H9 (cell line): ENCODE measurements at regions not wholly inside any gene's neighbourhood (a gene's known extent, or its start where the extent isn't known, plus 50 kb on each side); places are given as distances from the start of the nearest gene placed in this dataset.

Experiments used
- DNase-seq: peaks from one replicate; pipeline ENCODE4 v3.0.0-alpha.2; 2017
- H2AFZ ChIP-seq: one replicate; pipeline ENCODE4 v1.6.1; 2013; ENCODE audit warnings: mild to moderate bottlenecking, low read length, control low read depth, moderate library complexity
- H2AK5ac ChIP-seq: 2 replicates; pipeline ENCODE4 v1.6.1; 2013; ENCODE audit warnings: low read length, control low read depth, mixed read lengths; ENCODE audit not compliant: insufficient read length
- H2BK120ac ChIP-seq: one replicate; pipeline ENCODE4 v1.6.1; 2013; ENCODE audit warnings: low read depth, mild to moderate bottlenecking, low read length, control low read depth, inconsistent platforms; ENCODE audit not compliant: poor library complexity, severe bottlenecking
- H2BK12ac ChIP-seq: 2 replicates; pipeline ENCODE4 v1.6.1; 2013; ENCODE audit warnings: low read length, control low read depth, mixed read lengths, low read depth; ENCODE audit not compliant: insufficient read length
- H2BK15ac ChIP-seq: 2 replicates; pipeline ENCODE4 v1.6.1; 2013; ENCODE audit warnings: low read depth, low read length, control low read depth
- H2BK20ac ChIP-seq: one replicate; pipeline ENCODE4 v1.6.1; 2013; ENCODE audit warnings: low read depth, mild to moderate bottlenecking, low read length, control low read depth, inconsistent platforms; ENCODE audit not compliant: poor library complexity, severe bottlenecking
- H2BK5ac ChIP-seq: 2 replicates; pipeline ENCODE4 v1.6.1; 2013; ENCODE audit warnings: low read length, control low read depth, mixed read lengths; ENCODE audit not compliant: insufficient read length
- H3K14ac ChIP-seq: 2 replicates; pipeline ENCODE4 v1.6.1; 2013; ENCODE audit warnings: low read length, control low read depth; ENCODE audit not compliant: insufficient read depth
- H3K18ac ChIP-seq: 2 replicates; pipeline ENCODE4 v1.6.1; 2013; ENCODE audit warnings: low read depth, mild to moderate bottlenecking, mixed read lengths, low read length, control low read depth; ENCODE audit not compliant: insufficient read length
- H3K23ac ChIP-seq: 2 replicates; pipeline ENCODE4 v1.6.1; 2013; ENCODE audit warnings: low read length, control low read depth, mixed read lengths, low read depth; ENCODE audit not compliant: insufficient read length
- H3K23me2 ChIP-seq: 2 replicates; pipeline ENCODE4 v1.6.1; 2013; ENCODE audit warnings: low read depth, mild to moderate bottlenecking, mixed read lengths, low read length, control low read depth; ENCODE audit not compliant: insufficient read length, poor library complexity, severe bottlenecking
- H3K27ac ChIP-seq: 2 replicates; pipeline ENCODE4 v1.5.1; 2013; ENCODE audit warnings: low read length, control low read depth, mixed read lengths, low read depth; ENCODE audit not compliant: insufficient read length
- H3K27me3 ChIP-seq: 2 replicates; pipeline ENCODE4 v1.6.1; 2013; ENCODE audit warnings: low read length, control low read depth, inconsistent platforms; ENCODE audit not compliant: insufficient read depth
- H3K4ac ChIP-seq: 2 replicates; pipeline ENCODE4 v1.6.1; 2013; ENCODE audit warnings: low read depth, mild to moderate bottlenecking, control low read depth, inconsistent platforms, low read length, moderate library complexity
- H3K4me1 ChIP-seq: 2 replicates; pipeline ENCODE4 v1.6.1; 2013; ENCODE audit warnings: low read length, control low read depth, inconsistent platforms; ENCODE audit not compliant: insufficient read depth
- H3K4me2 ChIP-seq: 2 replicates; pipeline ENCODE4 v1.6.1; 2013; ENCODE audit warnings: low read length, control low read depth, mixed read lengths; ENCODE audit not compliant: insufficient read length, insufficient read depth
- H3K56ac ChIP-seq: 2 replicates; pipeline ENCODE4 v1.6.1; 2013; ENCODE audit warnings: low read depth, mild to moderate bottlenecking, mixed read lengths, low read length, control low read depth; ENCODE audit not compliant: insufficient read length
- H3K79me1 ChIP-seq: 2 replicates; pipeline ENCODE4 v1.6.1; 2013; ENCODE audit warnings: low read depth, mild to moderate bottlenecking, moderate library complexity, low read length, control low read depth, inconsistent platforms; ENCODE audit not compliant: insufficient read depth, poor library complexity, severe bottlenecking
- H3K79me2 ChIP-seq: 2 replicates; pipeline ENCODE4 v1.6.1; 2013; ENCODE audit warnings: low read length, control low read depth, inconsistent platforms; ENCODE audit not compliant: insufficient read depth
- H3K9ac ChIP-seq: 2 replicates; pipeline ENCODE4 v1.6.1; 2013; ENCODE audit warnings: low read length, control low read depth, mixed read lengths; ENCODE audit not compliant: insufficient read length; ENCODE audit errors: extremely low read depth
- H3K9me3 ChIP-seq: one replicate; pipeline ENCODE4 v1.6.1; 2013; ENCODE audit warnings: low read depth, low read length, inconsistent platforms; ENCODE audit not compliant: control insufficient read depth
- H3T11ph ChIP-seq: one replicate; pipeline ENCODE4 v1.6.1; 2013; ENCODE audit warnings: mild to moderate bottlenecking, low read length, control low read depth, inconsistent platforms
- H4K20me1 ChIP-seq: one replicate; pipeline ENCODE4 v1.6.1; 2013; ENCODE audit not compliant: control insufficient read depth, insufficient read length, insufficient read depth
- H4K5ac ChIP-seq: 2 replicates; pipeline ENCODE4 v1.6.1; 2013; ENCODE audit warnings: low read depth, mild to moderate bottlenecking, mixed read lengths, low read length, control low read depth; ENCODE audit not compliant: insufficient read length
- H4K8ac ChIP-seq: replicated peaks from 2 replicates; pipeline ENCODE4 v1.6.1; 2013; ENCODE audit warnings: low read length, control low read depth, mixed read lengths, low read depth; ENCODE audit not compliant: insufficient read length
- H4K91ac ChIP-seq: 2 replicates; pipeline ENCODE4 v1.6.1; 2013; ENCODE audit warnings: low read depth, mild to moderate bottlenecking, moderate library complexity, mixed read lengths, low read length, control low read depth; ENCODE audit not compliant: insufficient read length
- H3K27ac Mint-ChIP-seq, 3 experiments: 2 replicates in 2 of 3; 3 replicates in 1 of 3; pipeline ENCODE4 v1.8.0; 2020 to 2021; ENCODE audit warnings: mixed read lengths in 3 of 3, mild to moderate bottlenecking in 1 of 3, moderate library complexity in 1 of 3
- H3K27me3 Mint-ChIP-seq: 2 replicates; pipeline ENCODE4 v1.8.0; 2021; ENCODE audit warnings: low read depth, mild to moderate bottlenecking, moderate library complexity, mixed read lengths
- H3K36me3 Mint-ChIP-seq, 3 experiments: 2 replicates in 2 of 3; 3 replicates in 1 of 3; pipeline ENCODE4 v1.8.0; 2020 to 2021; ENCODE audit warnings: low read depth in 3 of 3, mixed read lengths in 3 of 3; ENCODE audit not compliant: insufficient read depth in 1 of 3
- H3K4me1 Mint-ChIP-seq, 2 experiments: 2 replicates each; pipeline ENCODE4 v1.8.0; 2020; ENCODE audit warnings: mixed read lengths in 2 of 2
- H3K4me3 Mint-ChIP-seq, 2 experiments: 2 replicates in 1 of 2; 3 replicates in 1 of 2; pipeline ENCODE4 v1.8.0; 2020 to 2021; ENCODE audit warnings: mild to moderate bottlenecking in 2 of 2, mixed read lengths in 2 of 2, moderate library complexity in 1 of 2
- H3K9me3 Mint-ChIP-seq, 2 experiments: 2 replicates in 1 of 2; 3 replicates in 1 of 2; pipeline ENCODE4 v1.8.0; 2020; ENCODE audit warnings: mild to moderate bottlenecking in 2 of 2, mixed read lengths in 2 of 2, moderate library complexity in 1 of 2
- WGBS: extraction: QIAGEN DNeasy Blood & Tissue Kit; methylation state at CpG from one replicate; pipeline ENCODE4 v1.1.7; 2013; ENCODE audit warnings: missing lambda C conversion rate, low lambda C conversion rate, mixed read lengths; ENCODE audit not compliant: insufficient read length; ENCODE audit errors: extremely low coverage; 5-methylcytosine and 5-hydroxymethylcytosine counted together
- TF ChIP-seq, protein P1 (sequence below): fragments of 200-600 bp; sonication (generic); conservative IDR thresholded peaks from 3 replicates; pipeline ENCODE4 v1.8.0; 2021; ENCODE audit warnings: antibody characterized with exemption, mild to moderate bottlenecking

- Mint-ChIP-seq H3K9me3 (no peaks in the 10 kb centered on the region), H3K36me3 (no peaks in the 10 kb centered on the region), H3K4me1 (peaks cover 18 to 25% of the 10 kb centered on the region in 2 experiments), H3K4me3 (no peak overlapping the region), H3K27me3 (no peaks in the 10 kb centered on the region; the same call in 1 of the 2 replicates), H3K27ac (no peak overlapping the region)
- peaks cover 2% of the 10 kb centered on the region for H3K23me2 ChIP-seq
- no peak overlapping the region for H2AK5ac ChIP-seq
- H3K27ac ChIP-seq = no peak overlapping the region
- no peak overlapping the region for H4K5ac ChIP-seq
- H3K56ac ChIP-seq = no peak overlapping the region
- no peak overlapping the region for H3K4ac ChIP-seq
- no peak overlapping the region for H2AFZ ChIP-seq
- no peak overlapping the region for H2BK12ac ChIP-seq
- H3K4me1 ChIP-seq = no peaks in the 10 kb centered on the region; the same call in 1 of the 2 replicates
- no peak overlapping the region for H2BK5ac ChIP-seq
- H4K20me1 ChIP-seq = no peaks in the 10 kb centered on the region
- H3K4me2 ChIP-seq = no peak overlapping the region
- H3K23ac ChIP-seq = no peak overlapping the region
- H3K79me2 ChIP-seq = no peaks in the 10 kb centered on the region
- no CpG with 5 or more reads among the region's 2 CpGs for WGBS
- H3K14ac ChIP-seq = no peak overlapping the region
- no peak overlapping the region for H3K18ac ChIP-seq
- TF ChIP-seq, protein P1, sequence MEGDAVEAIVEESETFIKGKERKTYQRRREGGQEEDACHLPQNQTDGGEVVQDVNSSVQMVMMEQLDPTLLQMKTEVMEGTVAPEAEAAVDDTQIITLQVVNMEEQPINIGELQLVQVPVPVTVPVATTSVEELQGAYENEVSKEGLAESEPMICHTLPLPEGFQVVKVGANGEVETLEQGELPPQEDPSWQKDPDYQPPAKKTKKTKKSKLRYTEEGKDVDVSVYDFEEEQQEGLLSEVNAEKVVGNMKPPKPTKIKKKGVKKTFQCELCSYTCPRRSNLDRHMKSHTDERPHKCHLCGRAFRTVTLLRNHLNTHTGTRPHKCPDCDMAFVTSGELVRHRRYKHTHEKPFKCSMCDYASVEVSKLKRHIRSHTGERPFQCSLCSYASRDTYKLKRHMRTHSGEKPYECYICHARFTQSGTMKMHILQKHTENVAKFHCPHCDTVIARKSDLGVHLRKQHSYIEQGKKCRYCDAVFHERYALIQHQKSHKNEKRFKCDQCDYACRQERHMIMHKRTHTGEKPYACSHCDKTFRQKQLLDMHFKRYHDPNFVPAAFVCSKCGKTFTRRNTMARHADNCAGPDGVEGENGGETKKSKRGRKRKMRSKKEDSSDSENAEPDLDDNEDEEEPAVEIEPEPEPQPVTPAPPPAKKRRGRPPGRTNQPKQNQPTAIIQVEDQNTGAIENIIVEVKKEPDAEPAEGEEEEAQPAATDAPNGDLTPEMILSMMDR = no peak
- H3T11ph ChIP-seq = no peak overlapping the region
- no peak for DNase-seq
- no peak overlapping the region for H2BK15ac ChIP-seq
- no peak overlapping the region for H4K91ac ChIP-seq
- H3K9me3 ChIP-seq = no peaks in the 10 kb centered on the region
- H2BK120ac ChIP-seq = no peak overlapping the region
- H2BK20ac ChIP-seq = no peak overlapping the region
- no peak overlapping the region for H4K8ac ChIP-seq
- H3K79me1 ChIP-seq = no peaks in the 10 kb centered on the region
- H3K27me3 ChIP-seq = no peaks in the 10 kb centered on the region
- no peak overlapping the region for H3K9ac ChIP-seq
Measured at GRCh38 chr3:120852412-120852811, 55.6 kb upstream of the STXBP5L start.
